NCI-H510A treated with DMSO at 0.1 percent for 48 hours (cell line): ENCODE measurements at regions not wholly inside any gene's neighbourhood (a gene's known extent, or its start where the extent isn't known, plus 50 kb on each side); places are given as distances from the start of the nearest gene placed in this dataset.
"Not testable (repeated sequence)": the region's sequence is repeated elsewhere in the genome, so short reads cannot be mapped to it uniquely, and the experiment has no call there.

ENCODE experiments used
- DNase-seq: peaks from one replicate; lab custom pipeline; 2025; lab: John Stamatoyannopoulos, UW

DNA sequence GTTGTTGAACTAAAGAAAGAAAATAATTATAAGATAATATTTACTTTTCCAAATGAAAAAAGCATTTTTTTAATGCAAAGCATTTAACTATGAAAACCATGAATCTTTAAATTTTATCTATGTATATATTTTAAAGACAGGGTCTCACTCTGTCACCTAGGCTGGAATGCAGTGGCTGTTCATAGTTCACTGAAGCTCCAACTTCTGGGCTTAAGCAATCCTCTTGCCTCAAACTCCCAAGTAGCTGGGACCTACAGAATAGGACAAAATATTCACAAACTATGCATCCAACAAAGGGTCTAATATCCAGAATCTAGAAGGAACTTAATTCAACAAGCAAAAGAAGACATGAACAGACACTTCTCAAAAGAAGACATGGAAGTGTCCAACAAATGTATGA lies 55.9 kb upstream of the ALB start:
- DNase-seq, result no peak

DNA sequence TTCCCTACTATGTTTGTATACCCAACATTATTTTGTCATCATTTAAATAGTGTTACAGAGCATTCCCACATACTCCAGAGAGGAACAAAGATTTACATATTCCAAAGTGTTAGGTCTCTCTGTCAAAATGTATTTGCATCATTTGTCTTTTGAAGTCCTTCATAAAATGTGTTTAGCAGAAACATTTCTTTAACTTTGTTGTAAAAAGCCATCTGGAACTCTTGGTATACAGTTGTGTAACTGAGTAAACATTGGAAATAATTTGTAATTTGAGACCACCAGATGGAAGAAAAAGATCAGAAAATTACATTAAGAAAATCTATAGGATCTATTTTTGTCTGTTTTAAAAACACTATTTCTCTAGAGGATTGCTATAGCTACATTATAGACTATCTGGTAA lies 56.6 kb upstream of the ALB start:
- no peak for DNase-seq

DNA sequence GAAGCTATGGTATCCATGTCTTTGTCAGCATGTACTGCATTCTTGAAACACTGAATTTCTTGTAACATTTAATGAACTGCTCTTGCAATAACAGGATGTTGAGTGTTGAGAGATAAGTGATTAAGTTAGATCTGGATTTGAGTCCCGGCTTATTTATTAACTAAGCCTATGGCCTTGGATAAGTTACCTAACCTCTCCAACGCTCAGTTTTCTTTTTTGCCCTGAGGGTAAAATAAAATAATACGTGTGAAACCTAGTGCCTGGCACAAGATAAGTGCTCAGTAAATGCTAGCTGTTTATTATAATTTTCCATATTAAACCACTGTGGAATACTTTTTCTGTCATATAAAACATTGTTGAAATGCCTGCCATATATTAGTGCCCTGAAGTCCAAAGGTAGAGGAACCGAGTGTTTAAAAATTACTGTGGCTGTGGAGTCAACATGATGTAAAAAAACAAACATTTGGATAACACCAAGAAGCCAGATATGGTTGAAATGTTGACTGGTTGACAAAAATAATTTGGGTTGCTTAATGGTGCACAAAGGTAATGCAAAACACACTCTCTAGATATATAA lies 58.6 kb upstream of the ALB start:
- DNase-seq, result no peak

DNA sequence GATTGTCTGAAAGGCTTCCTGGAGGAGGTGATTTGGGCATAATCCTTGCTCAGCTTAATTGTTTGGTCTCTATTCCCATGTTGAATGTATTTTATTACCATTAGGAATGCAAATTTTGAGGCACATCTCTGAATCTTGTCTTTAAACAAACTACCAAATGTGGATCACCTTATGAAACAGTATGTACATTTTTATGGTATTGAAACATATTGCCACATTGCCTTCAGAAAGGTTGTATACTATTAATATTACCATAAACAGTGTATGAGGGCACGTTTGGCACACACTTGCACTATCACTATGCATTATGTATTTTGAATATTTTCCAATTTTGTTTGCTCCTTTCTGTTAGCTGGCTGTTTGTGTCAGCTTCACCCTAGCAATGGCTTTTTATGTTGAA lies 60.0 kb upstream of the ALB start:
- no peak for DNase-seq

DNA sequence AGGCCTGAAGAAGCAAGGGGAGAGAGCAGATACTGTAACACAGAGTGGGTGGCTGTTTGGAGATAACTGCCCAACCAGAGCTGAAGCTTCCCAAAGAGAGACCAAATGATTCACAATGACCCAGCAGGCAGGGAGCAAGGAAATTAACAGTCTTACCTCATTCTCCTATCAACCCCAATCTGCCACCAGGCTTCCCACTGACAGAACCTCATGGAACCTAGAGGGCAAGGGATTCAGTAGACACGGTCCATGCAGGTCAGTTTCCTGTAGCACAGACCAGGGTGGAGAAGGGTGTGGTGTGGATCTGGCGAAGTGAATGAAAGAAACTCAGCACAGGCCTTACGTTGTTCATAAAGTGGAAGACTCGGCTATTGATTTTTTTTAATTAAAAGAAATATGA lies 60.7 kb upstream of the ALB start:
- DNase-seq, result no peak

DNA sequence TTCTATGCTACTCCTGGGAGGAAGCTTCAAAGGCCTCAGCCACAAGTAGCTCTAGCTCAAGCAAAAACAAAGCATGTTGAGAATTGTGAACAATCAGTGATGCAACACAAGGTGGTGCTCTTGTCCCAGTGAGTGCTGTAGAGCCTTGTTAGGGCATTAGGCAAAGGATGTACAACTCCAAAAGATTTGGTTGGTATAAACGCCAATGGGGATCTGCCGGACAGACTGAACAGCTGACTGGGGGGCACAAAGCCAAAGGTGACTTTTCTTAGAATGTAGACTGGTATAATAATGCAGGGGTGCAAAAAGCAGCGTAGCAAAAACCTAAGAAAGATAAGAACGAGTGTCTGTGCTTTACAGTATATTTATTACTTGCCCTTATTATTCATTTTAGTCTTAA lies 62.6 kb upstream of the ALB start:
- DNase-seq, result peak; percentile 89

DNA sequence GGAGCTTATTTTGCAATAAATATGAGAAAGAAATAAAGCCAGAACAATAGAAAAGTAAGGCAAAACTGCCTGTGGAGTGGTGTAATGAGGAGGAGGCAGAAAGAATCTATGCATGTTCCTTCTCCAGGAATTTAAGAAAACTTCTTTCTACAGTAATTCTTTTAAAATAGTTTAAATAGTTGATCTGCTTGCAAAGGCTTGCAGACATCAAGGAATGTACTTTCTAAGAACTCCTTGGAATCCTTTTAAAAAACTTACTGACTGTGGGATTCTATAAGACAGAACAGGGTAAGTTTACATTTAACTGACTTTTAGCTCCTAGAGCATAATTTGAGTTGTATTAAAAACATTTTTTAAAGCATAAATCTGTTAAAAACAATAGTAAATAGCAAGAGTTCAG lies 63.2 kb upstream of the ALB start:
- DNase-seq, result no peak

DNA sequence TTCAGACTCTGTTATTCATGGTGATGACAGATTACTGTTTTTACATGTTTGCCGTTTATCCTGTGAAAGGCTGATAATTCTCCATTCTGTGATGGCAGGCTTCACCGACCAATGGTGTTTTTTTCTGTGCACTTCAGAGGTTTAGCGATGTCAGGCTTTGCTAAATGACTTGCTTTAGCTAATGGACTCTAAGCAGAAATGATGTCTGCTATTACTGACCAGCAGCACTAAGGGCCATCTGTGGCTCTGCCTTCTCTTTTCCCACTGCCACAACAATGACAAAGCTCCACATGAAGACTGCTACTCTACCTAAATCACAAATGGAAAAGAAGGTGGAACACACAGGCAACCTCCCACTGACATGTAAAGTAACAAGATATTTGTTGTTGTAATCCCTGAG lies 68.4 kb upstream of the ALB start:
- no peak for DNase-seq

DNA sequence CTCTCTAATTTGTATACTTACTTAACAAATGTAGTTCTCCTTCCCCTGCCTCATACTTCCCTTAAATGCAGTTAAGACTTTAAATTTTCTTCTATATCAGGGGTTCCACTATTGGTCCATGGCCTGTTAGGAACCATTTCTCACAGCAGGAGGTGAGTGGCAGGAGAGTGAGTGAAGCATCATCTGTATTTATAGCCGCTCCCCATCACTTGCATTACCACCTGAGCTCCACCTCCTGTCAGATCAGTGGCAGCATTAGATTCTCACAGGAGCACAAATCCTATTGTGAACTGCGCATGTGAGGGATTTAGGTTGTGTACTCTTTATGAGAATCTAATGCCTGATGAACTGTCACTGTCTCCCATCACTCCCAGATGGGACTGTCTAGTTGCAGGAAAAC lies 72.1 kb upstream of the ALB start:
- not testable (repeated sequence) for DNase-seq

DNA sequence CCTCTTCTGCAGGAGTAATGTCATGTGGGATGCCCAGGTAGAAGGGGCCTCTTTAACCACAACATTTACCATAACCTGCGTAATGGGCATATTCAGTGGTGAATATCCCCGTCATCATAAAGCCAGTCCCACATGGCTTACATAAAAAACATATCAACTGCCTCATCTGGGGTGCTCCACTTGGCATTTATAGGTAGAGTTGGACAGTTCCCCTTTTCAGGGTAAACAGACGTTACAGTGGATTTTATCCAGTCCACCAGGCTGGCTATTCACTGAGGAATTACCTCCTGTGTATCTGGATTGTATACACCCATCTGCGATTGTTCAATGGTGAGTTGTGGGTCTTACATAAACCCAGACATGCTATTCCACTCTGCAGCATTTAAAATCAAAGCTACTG lies 70.7 kb upstream of the ANKRD17 start:
- DNase-seq, result no peak

DNA sequence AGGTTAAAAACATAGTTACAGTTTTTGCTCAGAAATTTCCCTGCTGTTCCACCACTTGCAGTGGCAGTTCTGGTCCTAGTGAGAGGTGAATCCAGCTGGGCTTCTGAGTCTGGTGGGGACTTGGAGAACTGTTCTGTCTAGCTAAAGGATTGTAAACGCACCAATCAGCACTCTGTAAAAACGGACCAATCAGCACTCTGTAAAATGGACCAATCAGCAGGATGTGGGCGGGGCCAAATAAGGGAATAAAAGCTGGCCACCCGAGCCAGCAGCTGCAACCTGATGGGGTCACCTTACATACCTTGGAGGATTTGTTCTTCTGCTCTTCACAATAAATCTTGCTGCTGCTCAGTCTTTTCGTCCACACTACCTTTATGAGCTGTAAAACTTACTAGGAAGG lies 67.2 kb upstream of the ANKRD17 start:
- DNase-seq, result not testable (repeated sequence)

DNA sequence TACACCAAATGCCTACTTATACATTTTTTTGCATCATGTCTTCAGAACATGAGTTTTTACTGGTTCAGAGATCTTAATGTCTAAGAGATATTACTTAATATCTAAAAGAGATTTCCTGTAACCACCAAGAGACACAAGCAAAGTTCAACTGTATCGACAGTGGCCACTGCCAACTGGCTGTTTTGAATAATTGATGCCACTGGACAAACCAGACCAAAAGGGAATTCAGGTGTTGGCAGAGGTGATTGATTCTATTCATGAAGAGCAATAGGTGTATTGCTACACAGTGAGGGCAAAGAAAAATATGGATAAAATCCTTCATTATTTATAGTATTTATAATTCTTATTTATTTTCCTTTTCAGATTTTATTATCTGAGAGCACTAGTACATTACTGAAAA lies 58.5 kb upstream of the ANKRD17 start:
- no peak for DNase-seq

DNA sequence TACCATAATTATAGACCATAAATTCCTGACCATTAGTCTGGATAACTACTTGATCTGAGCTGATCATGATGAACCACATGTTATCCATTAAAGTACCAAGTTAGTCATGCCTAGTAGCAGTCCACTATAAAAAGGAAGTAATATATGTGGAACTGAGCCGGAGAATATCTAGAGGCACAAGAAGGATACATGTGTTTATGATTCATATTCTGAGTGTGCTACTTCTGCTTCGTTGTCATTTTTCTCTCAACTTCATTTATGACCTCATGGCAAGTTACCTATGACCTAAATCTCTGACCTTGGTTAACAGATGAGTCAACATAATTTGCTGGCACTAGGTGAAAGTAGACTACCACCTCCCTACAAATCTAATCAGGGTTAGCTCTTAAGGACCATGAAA lies 56.5 kb upstream of the ANKRD17 start:
- DNase-seq, result no peak

DNA sequence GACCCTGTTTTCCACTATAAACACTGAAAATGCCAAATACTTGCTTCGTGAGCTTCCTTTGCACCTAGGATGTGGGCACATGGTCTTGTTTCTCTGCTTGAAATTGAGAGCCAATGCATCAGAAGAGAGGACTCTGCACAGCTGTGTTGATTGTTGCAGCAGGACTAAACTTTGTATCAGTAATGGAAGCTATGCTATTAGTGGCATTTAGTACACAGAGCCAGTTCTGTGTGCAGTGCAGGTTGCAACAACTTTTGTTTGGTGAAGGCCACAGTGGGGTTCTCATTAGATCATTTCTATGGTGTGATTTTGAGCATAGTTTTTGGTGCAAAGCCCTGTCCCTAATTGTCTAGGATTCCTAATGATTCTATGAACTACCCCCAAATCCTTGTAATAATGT lies 54.4 kb upstream of the ANKRD17 start:
- DNase-seq, result no peak

DNA sequence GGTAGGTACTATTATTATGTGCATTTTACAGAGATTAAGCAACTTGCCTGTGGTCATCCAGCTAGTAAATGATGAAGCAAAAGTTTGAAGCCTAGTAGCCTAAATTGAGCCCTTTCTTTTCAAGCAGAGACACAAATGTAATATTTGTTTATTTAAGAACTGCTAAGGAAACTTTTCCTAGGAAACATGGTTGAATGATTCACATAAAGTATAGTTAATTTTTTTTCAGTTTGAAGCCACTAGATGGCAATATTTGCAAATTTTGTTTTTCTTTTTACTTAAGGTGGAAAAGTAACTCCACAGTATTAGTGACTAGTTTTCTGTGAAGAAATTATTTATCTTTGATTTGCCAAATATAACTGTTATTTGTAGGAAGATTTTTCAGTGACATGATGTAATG lies 52.8 kb upstream of the ANKRD17 start:
- DNase-seq, result peak; percentile 56

DNA sequence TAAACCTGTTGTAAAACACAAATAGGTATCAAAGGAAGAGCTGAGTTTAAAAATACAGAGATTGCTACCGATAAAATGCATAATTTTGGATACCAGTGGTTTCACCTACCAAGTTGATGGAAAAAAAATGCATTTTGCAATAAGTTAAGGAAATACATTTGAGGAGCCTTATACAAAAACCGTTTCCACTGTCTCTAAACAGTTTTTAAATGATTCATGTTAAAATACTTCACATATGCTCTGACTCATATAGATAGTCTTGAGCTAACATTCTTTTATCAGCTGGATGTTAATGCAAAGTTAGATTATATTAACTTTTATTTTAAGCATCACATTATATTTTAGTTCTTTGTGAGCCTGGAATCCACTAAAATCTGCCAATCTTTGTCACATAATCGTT lies 50.6 kb upstream of the ANKRD17 start:
- no peak for DNase-seq
